Activated CD4-positive, alpha-beta T cell treated with anti-CD3 and anti-CD28 coated beads for 48 hours (primary cell): ENCODE measurements at regions not wholly inside any gene's neighbourhood (a gene's known extent, or its start where the extent isn't known, plus 50 kb on each side); places are given as distances from the start of the nearest gene placed in this dataset.
"Not testable (repeated sequence)": the region's sequence is repeated elsewhere in the genome, so short reads cannot be mapped to it uniquely, and the experiment has no call there.

Experiments
- DNase-seq: peaks from one replicate; pipeline ENCODE4 v3.0.0-alpha.2; 2020

DNA sequence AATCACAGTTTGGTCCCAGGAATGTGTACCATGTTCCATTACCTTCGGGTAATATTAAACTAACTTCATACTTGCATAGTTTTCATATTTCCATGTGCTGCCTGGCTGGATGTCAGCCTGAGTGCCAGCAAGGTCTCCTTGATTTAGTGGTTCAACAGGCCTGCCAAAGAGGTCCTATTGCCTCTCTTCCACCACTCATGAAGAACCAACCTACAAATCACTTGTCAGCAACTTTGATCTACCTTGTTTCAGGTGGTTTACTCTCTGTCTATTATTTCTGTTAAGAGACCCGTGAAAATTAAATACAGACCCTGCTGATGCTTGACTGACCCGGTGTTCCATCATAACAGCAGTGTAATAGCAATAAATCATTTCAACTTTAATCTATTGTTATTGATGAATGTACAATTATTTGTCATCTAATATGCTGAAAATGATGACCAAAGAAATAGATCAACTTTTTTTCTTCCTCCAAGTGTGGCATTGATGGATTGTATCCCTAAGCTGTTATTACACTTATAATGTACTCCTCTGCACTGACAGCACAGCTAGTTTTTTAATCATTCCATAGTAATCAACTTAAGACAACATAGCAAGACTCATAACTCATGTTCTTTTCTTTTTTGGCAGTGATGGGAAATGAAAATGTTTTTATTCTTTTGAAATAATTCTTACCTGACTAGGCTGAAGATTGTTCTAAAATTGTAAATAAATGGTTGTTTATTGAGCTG lies 1220.2 kb upstream of the ACVR2A start:
- no peak for DNase-seq

DNA sequence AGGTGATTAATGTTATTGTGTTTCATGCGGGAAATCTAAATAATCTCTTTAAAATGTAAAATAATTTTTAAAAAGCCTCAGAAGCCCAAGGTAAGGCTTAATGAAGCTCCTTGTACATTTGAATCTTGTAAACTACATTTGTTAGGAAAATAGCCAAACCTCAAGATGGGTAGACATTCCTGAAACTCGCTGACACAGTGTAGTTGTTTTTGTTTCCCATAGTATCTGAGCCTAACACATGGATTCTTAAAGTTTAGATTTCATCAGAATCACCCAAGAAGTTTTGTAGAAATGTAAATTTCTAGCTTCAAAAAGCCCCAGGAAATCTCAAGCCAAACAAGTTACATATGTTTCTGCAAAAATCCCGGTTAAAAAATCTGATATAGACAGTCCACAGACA lies 1221.1 kb upstream of the ACVR2A start:
- no peak for DNase-seq

DNA sequence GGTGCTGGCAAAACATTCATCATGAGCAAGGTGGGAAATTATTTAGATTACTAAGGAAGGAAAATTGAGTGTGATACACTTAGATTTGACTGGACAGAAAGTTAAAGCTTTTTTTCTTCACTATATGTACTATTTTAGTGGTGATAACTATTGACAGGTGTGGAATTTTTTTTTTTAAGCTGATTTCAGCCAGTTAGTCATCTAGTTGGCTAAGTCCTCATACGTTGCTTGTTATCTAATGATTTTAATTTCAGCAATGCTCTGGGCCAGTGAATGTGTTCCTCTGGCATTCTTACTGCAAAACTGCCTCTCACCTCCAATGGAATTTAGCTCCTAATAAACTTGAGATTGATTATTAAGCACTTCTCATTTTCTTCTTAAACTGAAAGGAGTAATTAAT lies 1223.2 kb upstream of the ACVR2A start:
- DNase-seq: no peak

DNA sequence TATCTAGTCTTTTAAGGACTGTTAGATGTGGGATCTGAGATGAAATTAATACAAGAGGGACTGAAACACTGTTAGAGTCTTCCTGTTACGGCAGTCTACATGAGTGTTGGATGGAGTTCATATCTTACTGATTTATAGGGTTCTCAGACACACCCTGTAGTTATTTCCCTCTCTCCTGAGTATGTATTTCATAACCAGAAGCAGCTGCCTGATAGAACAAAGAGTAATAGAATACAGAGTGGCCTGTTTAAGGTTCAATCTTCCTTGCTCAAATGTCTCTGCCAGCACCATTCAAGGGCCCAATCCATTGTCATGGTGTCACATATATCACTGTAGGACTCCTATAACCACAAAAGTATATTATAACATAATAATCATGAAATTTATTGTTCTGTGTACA lies 1229.1 kb upstream of the ACVR2A start:
- DNase-seq: no peak

DNA sequence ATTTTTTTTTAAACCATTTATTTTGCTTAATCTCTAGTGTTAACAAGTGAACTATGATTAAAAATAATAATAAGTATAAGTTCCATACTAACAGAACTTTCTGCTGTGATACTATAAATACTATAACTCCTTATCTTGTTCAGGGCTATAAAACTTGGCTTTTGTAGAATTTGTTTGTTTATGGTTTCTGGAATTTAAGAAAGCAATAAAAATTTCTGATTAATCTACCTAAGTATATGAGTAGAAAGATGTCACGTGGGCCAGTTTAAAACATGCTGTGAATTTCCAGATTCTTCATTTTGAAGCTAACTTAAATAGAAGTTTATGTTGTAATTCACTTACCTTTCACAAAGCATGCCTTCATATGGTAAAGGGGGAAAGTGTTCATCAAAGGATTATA lies 1236.3 kb upstream of the ACVR2A start:
- no peak for DNase-seq

DNA sequence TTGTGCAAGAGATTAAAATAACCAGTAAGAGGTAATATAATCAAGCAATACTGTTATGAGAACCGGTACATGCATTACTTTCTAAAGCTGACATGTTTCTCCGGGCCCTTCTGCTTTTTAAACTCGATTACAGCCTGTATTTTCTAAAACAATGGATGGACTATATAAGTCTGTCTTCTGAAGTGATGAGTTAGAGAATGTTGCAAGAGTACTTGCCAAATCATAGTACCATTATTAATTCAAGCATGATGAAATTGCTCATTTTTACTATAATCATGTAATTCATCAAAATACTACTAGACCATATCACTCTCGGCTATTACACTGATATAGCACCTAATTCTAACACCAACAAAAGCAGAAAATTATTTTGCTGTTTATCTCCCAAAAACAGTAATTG lies 1240.3 kb upstream of the ACVR2A start:
- DNase-seq: no peak

DNA sequence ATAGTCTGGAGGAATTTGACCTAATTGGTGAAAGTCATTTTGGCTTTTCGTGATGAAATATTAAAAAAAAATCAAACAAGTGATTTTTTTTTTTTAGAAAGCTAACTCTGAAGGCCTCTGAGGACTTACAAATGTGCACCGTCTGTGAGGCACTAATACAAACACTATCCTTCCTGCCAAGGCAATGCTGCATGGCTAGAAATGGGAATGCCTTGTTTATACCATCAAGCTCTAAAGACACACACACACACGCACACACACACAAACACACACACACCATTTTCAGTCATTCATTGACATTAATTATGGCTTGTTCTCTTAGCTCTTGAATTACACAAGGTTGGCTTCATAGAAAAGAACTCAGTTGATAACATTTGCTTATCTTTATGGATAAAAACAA lies 1242.0 kb upstream of the ACVR2A start:
- DNase-seq: no peak

DNA sequence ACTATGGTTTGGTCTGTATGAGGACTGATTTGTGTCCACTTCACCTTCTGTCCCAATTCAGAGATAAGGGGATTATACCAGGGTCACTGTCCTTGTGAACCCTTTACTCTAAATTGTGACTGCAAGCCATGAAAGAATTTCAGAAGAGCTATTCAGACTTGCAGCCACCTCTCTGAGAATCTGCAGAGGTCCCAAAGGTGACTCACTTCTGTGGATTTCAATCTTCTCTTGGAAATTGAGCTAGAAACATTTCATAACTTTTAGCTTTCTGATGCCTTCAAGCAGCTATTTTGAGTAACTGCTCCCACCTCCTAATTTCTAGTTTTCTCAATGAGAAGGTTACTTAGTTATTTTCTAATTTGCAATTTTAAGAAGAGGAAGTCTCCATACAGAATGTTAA lies 1242.4 kb upstream of the ACVR2A start:
- DNase-seq: no peak

DNA sequence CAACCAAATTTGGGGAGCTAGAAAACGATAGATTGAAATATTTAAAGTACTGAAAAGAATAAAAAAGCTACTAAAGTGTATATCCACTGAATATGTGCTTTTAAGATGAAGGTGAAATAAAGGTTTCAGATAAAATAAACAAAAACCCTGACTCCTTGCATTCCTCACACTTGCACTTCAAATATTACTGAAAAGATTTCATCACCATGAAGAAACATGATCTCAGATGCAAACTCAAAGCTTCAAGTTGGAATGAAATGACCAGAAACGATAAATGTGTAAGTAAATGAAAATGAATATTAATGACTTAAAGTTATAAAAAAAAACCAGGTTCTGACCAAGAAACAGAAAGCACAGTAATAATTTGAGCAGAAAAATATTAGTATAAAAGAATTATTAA lies 1246.0 kb upstream of the ACVR2A start:
- DNase-seq: no peak

DNA sequence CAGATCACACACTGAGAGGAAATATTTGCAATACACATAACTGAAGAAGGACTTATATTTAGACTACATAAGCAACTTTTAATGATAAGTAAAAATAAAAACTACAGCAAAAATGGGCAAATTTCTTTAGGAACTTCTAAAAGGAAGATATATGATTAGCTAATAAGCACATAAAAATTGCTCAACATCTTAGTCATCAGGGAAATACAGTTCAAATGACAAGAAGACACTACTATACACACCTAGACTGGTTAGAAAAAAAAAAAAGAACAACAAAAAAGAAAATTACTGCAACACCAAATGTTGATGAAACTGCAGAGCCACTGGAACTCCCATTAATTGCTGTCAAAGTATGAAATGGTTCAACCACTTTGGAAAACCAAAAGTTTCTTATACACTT lies 1247.5 kb upstream of the ACVR2A start:
- DNase-seq: no peak

DNA sequence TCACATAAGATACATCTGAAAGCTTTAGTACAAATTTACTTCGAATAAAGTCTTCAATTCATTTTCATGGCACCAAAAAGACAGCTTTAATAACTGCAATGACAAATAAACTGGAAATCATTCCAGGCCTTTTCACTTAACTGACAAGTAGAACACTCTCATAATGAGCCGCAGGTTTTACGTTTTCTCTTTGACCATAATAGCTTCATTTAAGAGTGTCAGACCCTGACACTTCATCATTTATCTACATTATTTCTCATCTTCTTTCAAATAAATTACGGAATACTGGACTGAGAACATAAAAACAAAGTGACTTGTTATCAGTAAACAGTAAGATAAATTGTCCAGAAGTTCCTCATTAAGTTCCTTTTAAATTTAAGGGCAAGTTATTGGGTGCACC lies 1252.9 kb upstream of the ACVR2A start:
- DNase-seq: no peak

DNA sequence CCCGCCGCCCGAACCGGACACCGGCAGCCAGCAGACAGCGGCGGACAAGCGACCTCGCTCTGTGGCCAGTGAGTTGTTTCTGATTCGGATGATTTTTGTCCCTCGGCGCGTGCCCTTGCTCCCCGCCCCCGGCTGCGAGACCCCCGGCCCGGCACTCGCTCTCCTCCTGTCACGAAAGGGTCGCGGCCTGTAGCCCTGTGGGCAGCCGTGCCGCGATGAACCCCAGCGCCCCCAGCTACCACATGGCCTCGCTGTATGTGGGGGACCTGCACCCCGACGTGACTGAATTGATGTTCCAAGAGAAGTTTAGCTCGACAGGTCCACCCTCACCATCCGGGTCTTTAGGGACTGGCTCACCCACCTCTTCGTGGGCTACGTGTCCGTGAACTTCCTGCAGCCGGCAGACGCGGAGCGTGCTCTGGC lies 1257.5 kb upstream of the ACVR2A start:
- no peak for DNase-seq

DNA sequence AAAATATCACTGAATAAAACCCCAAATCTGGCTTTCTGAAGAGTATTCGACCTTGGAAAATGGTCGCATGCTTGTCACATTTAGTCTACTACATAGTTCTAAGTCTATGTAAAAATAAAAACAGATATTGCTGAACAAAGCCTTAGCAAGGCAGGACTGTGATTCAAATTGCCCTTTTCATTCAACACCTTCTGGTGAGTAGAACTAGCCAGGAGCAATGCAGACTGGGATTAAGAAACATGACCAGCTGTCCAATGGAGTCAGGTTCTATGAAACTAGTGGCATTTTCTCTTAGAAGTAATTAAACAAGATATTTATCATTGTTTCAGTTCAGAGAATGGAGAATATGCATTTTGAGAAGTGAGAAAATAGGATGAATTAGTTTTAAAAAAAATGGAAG lies 1260.5 kb upstream of the ACVR2A start:
- no peak for DNase-seq

DNA sequence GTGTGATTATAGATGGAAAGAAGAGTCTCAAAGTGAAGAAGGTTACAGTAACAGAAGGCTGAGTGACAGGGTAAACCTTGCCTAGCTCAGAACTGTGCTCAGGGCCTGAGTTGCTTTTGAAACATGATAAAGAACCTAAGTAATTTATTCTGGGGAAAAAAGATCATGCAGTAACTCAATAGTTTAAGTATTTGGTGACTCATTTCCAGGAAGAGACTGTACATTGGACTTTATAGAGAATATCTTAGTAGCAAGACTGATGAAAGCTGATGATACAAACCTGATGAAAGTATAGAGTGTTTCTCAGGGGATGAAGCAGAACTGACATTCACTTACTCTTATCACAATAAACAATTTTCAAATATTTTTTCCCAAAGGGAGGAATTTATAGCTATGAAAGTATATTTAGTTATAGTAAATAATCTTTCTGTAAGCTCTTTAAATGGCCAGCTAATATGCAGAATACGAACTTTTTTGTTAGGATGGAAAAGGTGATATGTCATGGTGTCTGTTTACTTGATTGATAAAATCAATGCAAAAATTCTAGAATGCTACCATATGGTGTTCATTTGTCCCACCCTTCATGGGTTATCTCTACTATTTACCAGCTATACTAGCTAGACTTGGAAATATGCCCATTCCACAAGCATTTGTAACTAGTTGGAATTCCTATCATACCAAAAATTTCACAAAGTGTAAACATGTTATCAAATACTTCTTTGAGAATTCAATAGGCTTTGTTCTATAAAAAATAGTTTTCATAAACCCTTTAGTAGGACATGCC lies 1265.5 kb upstream of the ACVR2A start:
- no peak for DNase-seq

DNA sequence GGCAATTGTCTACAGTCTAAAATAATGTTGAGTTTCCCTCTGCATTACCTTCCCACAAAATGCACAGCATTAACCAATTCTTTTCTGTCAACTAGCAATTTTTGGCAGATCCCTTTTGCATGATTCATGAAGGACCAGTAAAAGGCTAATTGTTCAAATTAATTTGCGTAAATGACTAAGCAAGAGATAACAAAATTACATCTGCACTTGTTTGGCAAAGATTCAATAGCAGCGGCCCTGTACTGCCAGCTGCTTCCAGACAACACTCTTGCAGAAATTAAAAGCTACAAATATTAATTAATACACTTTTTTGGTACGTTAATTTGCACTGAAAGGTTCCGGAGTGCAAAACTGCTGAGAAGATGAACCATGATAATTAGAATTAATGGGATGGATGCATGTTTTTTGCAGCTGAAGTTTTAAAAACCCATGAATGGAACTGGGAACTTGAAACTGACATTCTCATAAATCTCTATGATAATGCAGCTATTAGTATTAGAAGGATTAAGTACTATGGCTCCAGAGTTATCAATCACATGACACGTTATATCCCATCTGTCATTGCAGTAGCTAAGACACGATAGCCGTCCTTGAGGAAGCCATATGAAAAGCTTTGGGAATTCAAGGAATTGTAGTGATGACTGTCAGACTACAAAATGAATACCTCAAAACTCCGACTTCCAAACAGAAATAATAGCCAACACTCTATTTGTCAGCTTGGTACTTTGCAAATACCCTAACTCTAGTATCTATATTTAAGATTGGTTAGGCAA lies 1268.3 kb upstream of the ACVR2A start:
- DNase-seq: no peak

DNA sequence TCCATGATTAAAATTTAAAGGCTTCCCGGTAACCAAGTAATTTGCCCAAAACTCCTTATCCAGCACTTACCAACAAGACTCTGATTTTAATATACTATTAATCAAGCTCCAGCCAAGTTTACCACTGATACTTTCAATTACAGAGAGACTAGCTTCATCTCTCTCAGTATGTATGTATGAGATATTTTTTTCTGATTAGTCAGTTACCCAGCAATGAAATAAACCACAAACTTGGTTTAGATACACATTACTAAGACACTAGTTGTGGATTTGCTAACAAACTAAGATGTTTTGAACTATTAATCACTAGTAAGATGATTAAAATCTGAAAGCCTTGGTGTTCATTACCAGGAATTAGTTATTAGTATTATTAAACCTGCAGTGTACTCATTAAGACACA lies 1272.2 kb upstream of the ACVR2A start:
- DNase-seq: no peak

DNA sequence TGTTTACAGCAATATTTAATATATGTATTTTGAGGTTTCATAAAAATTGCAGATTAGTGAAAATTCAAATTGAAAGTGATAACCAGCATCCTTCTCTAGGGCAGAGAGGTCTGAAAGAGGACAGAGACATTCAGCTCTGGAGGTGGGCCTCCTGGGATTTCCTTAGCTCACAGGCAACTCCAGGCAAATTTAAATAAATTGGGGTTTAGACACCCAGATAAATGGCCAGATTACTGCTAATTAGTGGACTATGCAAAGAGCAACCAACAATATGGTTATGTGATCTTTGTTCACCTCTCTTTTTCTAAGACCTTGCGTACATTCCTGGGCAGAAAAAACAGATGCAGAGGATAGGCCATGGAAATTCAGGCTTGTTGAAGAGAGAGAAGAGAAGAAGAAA lies 1282.8 kb upstream of the ACVR2A start:
- DNase-seq: no peak

DNA sequence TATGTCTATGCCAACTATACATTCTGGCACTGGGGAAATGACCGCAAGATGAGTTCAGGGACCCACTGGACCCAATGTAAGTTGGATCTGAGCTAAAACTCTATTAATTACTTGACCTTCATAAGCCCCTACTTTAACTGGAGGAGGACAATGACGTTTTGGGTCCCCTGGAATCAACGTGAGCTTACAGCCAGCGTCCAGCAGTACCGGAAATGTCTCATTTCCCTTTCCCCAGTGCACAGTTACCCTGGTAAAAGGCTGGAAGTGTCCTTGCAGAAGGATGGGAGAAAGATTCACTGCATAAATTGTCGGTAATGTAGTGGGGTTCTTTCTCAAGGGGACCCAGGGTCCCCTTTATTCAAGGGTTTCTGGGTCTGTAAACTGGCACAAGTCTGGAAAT lies 1297.6 kb upstream of the ACVR2A start:
- DNase-seq: no peak

DNA sequence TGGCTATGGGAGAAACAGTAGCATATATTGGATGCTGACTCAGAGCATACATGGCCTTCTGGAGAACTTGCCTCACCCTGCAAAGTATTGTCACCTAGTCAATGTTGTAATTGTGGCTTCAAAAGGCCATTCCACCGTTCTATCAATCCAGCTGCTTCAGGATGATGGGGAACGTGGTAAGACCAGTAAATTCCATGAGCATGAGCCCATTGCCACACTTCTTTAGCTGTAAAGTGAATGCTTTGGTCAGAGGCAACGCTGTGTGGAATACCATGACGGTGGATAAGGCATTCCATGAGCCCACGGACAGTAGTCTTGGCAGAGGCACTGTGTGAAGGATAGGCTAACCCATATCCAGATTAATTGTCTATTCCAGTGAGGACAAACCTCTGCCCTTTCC lies 1300.1 kb upstream of the ACVR2A start:
- no peak for DNase-seq

DNA sequence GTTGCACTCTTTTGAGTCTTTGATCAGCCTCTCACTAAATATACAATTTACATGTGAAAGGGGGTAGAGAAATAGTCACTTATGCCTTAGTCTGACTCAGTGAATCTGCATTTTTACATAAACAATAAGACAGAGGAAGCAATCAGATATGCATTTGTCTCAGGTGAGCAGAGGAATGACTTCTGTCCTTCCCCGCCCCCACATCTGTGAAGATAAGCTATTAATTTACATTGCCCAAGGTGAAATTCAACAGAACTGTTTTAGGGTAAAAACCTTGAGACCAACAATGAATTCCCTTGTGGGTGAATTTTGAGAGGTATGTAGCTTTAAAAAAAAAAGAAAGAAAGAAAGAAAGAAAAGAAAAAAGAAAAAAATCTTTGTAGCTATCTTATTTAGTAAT lies 1302.9 kb upstream of the ACVR2A start:
- DNase-seq: no peak

DNA sequence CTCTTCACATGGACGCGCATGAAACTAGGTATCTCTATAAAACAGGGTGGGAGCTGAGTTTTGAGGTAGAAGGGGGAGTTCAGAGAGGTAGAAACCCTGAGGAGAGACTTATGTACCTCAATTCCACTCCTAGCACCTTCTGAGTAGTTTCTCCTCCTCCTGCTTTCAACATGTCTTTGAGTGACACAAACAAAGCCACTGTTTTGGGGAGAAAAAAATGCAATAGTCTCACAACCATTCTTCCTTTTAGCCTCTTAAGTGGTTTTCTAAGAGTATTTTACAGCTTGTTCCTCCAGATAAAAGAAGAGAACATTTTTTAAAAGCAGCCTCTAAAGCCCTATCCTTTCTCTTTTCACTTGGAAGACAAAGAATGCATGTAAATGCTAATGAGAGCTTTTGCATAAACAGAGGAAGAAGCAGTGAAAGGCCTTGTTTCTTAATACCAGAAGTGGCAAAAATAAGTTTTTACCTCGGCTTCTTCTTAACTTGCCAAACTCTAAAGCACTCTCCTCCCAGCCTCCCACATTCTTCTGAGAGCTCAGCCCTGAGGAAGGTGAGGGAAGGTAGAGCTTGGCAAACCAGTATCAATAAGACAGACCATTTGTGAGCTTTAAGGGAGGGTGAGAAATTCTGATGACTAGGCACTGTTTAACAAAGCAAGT lies 1304.4 kb upstream of the ACVR2A start:
- no peak for DNase-seq

DNA sequence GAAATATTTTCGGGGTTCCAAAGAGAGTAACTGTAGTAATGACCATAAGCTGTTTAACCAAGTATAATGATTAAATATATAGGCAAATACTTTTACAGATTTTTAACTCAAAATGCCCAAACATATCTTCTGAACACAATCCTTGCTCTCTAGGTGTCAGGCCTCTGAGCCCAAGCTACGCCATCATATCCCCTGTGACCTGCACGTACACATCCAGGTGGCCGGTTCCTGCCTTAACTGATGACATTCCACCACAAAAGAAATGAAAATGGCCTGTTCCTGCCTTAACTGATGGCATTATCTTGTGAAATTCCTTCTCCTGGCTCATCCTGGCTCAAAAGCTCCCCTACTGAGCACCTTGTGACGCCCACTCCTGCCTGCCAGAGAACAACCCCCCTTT lies 1305.1 kb upstream of the ACVR2A start:
- DNase-seq: not testable (repeated sequence)

DNA sequence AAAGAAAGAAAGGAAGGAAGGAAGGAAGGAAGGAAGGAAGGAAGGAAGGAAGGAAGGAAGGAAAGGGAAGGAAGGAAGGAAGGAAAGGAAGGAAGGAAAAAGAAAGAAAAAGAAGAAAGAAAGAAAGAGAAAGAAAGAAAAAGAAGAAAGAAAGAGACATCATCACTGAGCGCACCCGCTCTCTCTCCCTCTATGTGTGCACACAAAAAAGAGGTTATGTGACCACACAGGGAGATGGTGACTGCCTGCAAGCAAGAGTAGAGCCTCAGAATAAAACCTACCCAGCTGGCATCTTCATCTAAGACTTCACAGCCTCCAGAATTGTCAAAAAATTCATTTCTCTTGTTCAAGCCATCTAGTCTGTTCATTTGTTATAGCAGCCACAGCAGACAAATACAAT lies 1307.4 kb upstream of the ACVR2A start:
- no peak for DNase-seq
